OCI-M2 (cell line): ENCODE measurements at regions not wholly inside any gene's neighbourhood (a gene's known extent, or its start where the extent isn't known, plus 50 kb on each side); places are given as distances from the start of the nearest gene placed in this dataset.
"Not testable (repeated sequence)": the region's sequence is repeated elsewhere in the genome, so short reads cannot be mapped to it uniquely, and the experiment has no call there.

ENCODE experiments used
- DNase-seq: peaks from one replicate; lab custom pipeline; 2025; ENCODE audit not compliant: unreplicated experiment; lab: John Stamatoyannopoulos, UW

DNA sequence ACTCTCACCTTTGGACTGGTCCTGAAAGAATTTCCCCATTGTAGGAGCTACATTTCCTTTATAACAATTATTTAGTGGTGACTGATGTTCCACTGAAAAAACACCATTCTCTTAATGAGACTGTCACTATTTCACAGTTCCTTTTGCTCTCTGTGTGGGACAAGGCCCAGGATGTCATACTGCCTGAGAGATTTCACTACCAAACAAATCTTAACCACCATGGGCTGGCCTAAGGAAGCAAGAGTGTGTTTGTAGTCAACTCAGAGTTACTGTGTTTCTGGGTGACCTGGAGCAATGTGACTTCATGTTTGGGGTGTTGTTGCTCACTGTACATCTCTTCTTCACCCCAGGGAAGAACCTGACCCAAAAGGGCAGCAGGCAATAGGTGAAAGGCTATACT is 50.1 kb upstream of the ZNF608 start:
- DNase-seq, result no peak

DNA sequence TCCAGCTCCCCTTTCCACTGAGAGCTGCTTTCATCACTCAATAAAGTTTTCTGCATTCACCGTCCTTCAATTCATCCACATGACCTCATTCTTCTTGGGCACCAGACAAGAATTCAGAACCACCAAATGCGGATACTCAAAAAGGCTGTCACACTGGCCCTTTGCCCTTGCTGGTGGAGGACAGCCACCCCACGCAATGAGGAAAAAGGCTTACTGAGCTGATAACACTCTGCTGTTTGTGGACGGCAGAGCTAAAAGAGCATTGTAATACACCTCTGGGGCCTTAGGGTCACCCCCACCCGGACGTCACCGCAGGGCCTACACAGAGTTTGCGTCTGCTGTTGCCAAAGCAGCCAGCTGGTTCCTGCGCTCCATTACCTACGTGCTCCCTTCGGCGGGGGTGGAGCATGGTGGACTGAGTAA is 51.2 kb upstream of the ZNF608 start:
- no peak for DNase-seq

DNA sequence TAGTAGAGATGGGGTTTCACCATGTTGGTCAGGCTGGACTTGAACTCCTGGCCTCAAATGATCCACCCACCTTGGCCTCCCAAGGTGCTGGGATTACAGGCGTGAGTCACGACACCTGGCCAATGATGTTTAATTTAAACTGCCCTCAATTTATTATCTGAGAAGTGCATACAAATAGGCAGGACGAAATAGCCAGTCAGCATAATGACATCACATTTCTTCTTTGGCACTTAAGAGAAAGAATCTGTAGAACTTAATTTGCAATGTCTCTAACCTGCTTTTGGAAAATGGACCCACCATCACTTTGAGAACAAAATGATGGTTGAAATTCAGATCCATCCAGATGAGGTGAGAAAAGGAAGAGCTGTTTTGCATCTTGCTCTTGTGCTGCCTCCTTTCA is 52.5 kb upstream of the ZNF608 start:
- no peak for DNase-seq

DNA sequence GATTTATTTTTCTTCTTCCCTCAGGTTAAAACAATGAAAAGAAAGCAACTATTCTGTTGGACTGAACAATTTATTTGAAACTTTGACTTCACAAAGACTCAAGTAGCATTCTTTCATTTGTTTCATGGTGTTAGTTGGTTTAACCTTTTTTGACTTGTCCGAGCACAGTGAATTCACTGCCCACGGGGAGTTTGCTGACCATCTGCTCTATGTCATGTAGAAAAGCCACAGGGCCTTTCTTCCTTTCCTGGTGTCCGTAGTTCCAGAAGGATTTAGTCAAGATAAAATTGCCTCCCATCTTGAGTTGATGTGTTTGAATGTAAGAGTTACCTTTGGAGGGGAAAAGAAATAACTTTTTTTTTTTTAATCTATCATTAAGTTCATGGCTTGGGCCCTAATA is 55.1 kb upstream of the ZNF608 start:
- no peak for DNase-seq

DNA sequence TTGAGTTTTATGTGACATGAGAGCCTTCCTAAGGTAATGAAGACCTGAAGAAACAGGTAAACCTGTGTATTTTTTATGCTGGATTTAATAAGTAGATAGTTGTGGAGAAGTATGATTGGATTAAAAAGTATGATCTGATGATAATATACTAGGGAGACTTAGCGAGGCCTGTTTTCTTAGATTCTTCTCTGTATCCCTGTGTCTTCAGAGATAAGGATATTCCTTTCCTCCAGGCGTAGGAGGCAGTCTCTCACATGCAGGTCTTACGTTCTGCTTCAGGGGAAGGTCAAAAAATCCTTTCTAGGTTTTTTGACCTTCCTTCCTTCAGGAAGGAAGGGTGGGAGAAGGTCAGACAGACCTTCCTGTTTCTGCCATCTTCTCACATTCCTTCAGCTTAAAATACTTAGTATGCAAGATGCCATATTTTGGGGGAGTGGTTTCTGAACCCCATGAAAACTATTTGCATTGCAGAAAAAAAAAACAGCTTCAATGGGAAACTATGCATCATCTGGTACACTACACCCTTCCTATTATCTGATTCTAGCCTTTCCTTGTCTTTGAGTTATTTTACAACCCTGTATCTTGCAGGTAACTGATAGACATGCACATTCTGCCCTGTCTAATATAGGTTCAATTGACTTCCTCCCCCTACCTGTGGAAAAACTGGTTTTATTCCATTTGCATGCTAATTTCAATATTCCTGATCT is 57.3 kb upstream of the ZNF608 start:
- no peak for DNase-seq

DNA sequence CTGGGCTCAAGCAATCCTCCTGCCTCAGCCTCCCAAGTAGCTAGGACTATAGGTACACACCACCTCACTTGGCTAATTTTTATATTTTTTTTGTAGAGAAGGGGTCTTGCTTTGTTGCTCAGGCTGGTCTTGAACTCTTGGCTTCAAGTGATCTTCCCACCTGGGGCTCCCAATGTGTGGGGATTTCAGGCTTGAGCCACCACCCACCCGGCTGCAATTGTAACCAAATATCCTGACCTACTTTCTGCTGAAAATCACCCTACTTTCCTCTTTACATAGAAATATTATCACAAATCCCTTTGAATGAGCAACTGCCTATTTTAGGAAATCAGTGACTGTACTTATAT is 59.6 kb upstream of the ZNF608 start:
- no peak for DNase-seq

DNA sequence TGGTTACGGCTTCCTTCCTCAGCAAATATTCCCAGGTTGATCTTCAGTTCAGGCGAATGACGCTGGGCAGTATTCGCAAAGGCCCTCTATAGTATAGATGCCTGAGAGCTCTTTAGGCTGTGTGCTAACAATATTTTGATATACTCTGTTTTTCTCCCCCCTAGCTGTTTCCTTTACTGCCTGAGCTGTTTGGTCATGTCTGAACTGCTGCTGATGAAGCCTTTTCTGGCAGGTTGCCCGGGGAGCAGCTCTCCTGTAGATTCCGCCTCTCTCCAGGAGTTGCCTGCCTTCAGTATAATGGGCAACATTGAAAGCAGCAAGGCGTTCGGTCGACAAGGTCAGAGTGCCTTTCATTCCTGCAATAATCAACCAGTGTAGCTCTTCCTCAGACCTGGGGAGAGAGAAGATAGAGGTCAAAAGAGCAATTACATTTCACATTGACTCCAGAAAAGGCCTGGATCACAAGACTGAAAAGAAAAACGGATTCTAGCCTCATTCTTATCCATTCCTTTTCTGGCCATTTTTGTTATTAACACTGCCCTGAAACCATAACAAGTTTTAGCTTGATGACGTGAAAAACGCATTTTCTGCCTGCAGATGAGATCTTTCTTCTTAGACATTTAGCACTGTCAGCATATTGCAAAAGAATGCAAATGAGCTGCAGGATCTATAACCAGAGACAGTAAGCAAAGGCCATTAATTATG is 60.1 kb upstream of the ZNF608 start:
- no peak for DNase-seq

DNA sequence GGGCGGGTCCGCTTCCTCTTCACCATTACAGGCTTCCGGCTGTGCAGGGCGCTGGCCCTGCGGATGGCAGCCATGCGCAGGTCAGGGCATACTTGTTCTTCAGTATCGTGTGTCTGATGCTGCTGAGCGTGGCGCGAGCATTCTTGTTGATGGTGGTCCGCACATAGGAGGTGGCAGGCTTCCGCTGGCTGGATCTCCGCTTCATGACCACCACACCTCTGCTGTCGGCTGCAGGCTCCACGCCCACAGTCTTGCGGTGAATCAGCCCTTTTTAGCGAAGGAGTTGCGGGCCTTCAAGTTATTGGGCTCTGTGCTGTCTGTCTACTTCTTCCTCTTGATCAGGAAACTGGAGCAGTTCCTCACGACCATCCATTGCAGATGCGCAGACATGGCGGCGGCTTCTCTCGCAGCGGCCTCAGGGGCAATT is 62.4 kb upstream of the ZNF608 start:
- DNase-seq, result no peak

DNA sequence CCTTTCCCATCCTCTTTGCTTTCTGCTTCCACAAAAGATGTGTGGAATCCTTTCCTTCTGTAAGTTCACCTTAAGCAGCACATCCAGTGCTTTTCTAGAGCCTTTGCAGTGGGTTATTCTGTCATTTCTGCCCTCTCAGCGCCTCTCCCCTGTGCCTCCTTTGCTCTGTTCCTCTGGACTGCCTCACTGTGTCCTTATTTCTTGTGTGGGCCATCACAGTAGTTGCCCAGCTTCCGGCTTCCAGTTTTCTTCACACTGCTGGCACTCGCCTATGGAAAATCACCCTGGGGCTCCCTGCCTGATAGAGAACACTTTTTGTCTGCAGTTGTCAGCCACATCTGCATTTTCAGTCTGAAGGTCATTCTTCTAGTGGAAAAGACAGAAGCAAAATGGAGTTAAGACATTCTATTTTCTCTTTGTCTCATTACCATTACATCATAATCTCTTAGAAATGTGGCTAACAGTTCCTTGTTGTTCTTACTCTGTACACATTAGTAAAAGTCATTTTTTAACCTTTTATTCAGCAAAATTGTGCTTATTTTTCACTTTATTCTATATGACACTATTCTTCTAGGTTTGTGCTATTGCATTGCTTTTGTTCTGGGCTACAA is 64.1 kb upstream of the ZNF608 start:
- no peak for DNase-seq

DNA sequence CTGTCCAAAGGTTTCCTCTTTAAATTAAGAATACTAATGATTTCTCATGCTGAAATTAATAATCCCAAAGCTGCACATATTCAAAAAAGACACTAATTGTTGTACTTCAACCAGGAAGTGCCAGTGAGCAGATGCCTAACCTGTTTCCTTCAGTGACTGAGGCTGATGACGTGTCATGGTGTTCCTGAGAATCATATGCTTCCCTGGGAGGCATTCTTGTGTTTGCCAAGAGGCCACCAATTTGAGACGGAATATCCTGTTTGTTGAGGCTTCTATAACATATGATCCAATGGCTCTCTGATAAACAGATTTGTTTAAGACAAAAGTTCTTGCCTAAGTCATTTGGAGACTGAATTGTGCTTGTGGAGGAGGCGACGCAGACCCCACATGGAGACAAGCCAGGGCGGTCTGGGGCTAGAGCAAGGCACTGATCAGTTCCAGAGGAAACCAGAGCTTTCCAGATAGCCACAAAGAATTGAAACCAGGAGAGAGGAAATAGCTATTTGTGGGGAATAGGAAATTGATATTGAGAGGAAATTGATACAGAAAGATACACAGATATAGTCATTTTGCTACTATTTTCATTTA is 66.4 kb upstream of the ZNF608 start:
- no peak for DNase-seq

DNA sequence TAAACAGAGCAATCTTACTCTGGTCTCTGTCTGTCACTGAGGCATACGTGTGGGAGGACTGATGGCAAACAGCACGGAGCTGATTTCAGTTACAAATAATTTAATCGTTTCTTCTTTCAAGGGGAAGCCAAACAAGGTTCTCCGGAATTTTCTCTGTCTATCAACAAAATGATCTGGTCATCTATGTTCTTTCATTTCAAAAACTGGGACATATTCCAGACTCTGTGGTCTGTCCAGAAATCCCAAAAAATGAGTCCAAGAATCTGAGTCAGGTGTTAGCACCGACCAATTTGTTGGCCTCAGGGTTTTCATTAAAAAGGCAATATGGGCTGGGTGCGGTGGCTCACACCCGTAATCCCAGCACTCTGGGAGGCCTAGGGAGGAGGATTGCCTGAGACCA is 69.9 kb upstream of the ZNF608 start:
- DNase-seq, result no peak

DNA sequence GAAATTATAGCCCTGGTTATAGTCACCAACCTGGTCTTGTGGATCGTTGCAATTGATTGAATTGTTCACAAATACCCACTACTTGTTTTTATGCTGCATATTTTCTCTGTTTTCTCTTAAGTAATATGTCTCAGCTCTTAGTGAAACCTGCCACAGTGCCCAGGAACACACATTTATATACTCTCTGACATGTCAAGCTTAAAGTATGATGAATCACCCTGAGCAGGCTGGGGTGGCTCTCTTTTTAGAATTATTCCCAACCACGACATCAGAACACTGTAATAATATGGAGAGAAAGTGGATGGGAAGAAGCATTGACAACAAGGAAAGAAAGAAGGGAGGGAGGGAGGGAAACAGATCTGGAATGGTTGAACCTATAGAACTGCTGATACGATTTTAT is 72.8 kb upstream of the ZNF608 start:
- DNase-seq, result no peak

DNA sequence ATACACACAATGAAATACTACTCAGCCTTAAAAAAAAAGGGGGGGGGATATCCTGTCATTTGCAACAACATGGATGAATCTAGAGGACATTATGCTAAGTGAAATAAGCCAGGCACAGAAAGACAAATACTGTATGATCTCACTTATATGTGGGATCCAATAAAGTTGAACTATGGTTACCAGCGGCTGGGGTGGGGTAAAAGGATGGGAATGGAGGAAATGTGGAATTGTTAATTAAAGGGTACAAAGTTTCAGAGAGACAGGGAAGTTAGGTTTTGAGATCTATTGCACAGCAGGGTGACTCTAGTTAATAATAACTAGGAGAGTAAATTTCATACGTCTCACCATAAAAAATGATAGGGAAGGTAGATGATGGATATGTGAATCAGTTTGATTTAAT is 76.2 kb upstream of the ZNF608 start:
- DNase-seq, result no peak

DNA sequence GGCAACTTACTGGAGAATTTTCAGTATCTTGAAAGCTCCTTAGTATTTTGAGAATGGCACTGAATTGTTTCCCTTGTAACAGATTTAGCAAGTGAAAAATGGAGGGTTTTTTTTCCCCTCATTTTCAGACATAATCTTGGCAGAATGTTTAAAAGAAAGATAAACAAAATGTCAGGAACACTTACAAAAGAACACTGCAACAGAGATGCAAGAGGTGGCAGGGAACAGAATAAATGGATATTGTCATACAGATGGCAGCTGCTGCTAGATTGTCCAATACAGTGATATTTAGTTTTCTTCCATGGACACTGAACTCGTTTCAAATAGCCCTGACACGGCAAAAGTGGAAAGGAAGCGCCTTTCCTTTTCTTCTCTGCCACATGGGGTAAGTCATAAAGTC is 76.9 kb upstream of the ZNF608 start:
- DNase-seq, result no peak

DNA sequence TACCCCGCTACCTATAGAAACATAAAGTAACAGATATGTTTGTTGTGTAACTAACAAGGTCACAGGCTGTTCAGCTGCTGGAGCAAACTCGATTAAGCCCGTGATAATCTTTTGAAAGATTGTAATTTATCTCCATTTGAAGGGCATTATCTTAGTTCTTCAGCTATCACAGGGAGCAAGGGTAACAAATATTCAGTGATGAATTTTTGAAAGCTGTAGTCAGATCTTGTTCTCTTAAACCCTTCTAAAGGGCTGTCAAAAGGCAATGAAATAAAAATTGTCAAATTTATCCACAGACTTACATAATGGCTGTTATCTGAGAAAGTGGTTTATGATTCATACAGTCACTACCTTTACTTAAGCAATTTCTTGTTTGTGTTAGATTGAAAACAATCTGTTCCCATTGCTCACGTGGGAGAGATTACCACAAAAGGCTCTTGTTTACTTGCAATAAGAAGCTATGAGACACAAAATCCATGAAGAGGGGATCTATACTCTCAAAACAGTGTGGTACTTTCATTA is 78.3 kb upstream of the ZNF608 start:
- no peak for DNase-seq

DNA sequence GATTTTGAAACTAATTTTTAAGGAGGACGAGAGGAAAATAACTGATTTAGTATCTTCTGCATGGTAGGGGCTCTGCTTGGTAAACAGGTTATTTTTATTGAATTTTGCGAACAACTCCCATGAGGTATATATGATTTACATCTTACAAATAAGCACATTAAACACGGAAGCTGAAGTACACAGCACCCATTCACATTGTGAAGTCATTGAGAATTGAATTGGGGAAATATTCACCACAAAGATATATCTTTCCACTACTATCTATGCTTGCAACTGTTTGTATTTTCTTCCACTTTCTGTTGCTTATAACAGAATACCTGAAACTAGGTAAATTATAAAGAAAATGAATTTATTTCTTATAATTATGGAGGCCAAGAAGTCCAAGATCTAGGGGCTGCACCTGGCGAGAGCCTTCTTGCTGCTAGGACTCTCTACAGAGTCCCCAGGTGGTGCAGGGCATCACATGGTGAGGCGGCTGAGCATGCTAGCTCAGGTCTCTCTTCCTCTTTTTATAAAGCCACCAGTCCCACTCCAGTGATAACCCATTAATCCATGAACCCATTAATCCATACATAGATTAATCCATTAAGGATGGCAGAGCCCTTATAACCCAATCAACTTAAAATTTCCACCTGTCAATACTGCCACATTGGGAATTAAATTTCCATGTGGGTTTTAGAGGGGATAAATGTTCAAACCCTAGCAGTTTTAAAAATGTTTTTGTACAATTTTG is 79.0 kb upstream of the ZNF608 start:
- DNase-seq, result no peak

DNA sequence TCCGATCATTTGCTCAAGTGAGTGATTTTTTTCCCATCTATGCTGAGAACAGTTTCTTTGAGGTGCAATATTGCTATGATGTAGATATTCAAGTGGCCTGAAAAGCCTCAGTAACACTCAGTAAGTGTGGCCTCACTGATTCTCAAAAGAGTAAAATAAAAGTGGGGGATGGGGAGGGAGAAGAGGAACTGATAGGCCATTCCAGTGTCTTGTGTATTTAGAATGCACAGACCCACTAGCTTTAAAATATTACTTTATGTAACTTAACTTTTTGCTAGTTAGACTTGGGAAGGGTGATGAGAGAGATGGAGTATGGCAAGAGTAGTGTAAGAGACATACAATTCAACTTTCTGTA is 79.5 kb upstream of the ZNF608 start:
- no peak for DNase-seq

DNA sequence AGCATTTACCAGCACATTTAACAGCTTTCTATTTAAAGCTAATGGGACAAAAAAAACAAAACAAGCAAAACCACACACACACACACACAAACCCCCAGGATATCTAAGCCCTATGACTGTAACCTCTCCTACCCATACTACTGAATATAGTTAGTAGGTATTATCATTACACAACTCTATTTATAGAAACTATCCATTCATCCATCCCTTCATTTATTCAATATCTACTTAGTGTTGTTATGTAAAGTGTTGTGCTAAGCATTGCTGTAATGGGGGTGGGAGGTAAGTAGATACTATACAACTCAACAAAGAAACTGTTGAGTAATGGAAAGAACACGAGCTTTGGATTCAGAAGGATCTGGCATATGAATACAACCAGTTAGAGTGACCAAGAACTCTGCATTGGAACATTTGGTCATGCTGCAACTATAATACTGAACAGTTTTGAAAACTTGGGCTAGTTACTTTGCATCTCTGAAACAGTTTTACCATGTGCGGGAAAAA is 82.3 kb upstream of the ZNF608 start:
- DNase-seq, result no peak

DNA sequence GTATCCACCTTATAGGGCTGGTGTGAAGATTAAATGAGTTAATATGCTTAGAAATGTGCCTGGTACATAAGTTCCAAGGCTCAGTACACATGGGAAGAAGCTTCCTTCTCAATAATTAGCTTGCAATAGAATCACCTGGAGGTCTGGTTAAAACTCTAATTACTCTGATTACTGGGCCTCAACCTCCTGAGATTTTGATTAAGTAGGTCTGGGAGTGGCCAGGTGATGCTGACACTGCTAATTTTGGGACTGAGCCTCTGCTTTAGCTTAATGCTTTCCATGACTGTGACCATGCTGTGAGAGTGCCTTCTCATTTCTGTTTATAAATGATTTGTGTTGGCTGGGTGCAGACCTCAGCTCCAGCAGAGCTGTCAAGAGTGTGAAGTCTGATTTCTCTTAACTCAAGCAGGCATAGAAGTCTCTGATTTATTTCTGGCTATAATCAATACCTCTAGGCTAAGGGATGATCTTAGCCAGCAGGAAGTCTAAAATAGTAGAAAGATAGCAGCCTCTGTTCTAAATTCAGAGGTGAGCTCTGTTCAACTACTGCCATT is 85.3 kb upstream of the ZNF608 start:
- no peak for DNase-seq

DNA sequence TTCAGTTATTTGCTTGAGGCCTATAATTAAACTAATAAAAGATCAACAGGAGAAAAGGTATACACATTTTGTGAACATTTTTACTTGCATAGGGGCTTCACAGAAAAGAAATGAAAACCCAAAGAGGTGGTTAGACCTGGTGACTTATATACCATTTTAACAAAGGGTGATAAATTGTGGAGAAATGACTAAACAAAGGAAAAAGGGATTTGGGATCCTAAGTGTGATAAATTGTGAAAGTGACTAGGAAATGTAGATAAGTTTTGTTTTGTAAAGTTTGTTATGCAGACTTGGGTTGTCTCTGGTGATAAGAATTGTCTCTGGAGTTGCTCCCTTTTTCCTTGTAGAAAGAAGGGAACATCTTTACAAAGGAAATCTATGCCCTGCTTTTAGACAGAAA is 86.1 kb upstream of the ZNF608 start:
- no peak for DNase-seq

DNA sequence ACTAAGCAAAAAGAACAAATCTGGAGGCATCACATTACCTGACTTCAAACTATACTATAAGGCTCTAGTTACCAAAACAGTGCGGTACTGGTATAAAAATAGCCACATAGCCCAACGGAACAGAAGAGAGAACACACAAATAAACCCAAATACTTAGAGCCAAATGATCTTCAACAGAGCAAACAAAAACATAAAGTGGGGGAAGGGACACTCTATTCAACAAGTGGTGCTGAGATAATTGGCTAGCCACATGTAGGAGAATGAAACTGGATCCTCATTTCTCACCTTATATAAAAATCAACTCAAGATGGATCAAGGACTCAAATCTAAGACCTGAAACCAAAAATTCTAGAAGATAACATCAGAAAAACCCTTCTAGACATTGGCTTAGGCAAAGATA is 89.9 kb upstream of the ZNF608 start:
- DNase-seq, result not testable (repeated sequence)
